Activated CD8-positive, alpha-beta memory T cell treated with anti-CD3 and anti-CD28 coated beads, Interleukin-2, amount 10 ng/mL, durations not matched to agents 7 days and 5 days (primary cell): ENCODE measurements at regions not wholly inside any gene's neighbourhood (a gene's known extent, or its start where the extent isn't known, plus 50 kb on each side); places are given as distances from the start of the nearest gene placed in this dataset.

Experiments used
- ATAC-seq: fragments of 150-1000 bp; cut with Tn5 transposase; one replicate; pipeline ENCODE4 v1.10.0; 2021; ENCODE audit warnings: moderate library complexity
- CTCF ChIA-PET: fragments of 350-600 bp; sonication (Branson Sonifier 250); formaldehyde crosslinking; loops from one replicate; lab custom pipeline; 2021; ENCODE audit warnings: antibody characterized with exemption; lab: Charles Lee
- DNase-seq: peaks from one replicate; pipeline ENCODE4 v3.0.0-alpha.2; 2020
- H3K27ac Mint-ChIP-seq: one replicate; pipeline ENCODE4 v1.8.0; 2021; ENCODE audit warnings: mild to moderate bottlenecking, mixed read lengths
- H3K27me3 Mint-ChIP-seq: one replicate; pipeline ENCODE4 v1.8.0; 2021; ENCODE audit warnings: mixed read lengths
- H3K36me3 Mint-ChIP-seq: one replicate; pipeline ENCODE4 v1.8.0; 2021; ENCODE audit warnings: mild to moderate bottlenecking, mixed read lengths
- H3K4me1 Mint-ChIP-seq: one replicate; pipeline ENCODE4 v1.8.0; 2021; ENCODE audit warnings: mixed read lengths
- H3K4me3 Mint-ChIP-seq: one replicate; pipeline ENCODE4 v1.8.0; 2021; ENCODE audit warnings: mild to moderate bottlenecking, moderate library complexity, mixed read lengths
- H3K9me3 Mint-ChIP-seq: one replicate; pipeline ENCODE4 v1.8.0; 2022; ENCODE audit warnings: low read depth, mixed read lengths

DNA sequence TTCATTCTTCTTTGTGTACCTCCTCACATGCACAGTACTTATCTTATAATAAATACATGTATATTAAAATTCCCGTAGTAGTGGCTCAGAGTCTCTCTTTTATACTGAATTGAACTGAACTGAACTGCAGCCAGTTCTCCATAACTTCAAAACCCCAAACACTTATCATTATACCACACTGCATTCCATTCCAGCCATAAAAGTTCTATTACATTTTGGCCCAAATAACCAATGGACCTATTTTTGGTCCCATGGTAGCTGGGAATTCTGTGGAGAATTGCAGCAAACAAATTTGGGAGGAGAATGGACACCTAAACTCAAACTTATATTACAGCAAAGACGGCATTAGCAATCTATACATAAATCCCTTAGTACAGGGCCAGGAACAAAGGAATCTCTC is 86.6 kb upstream of the C1orf87 start:
- H3K36me3 Mint-ChIP-seq = no peaks in the 10 kb centered on the region
- no peak overlapping the region for H3K4me3 Mint-ChIP-seq
- H3K9me3 Mint-ChIP-seq = no peaks in the 10 kb centered on the region
- no peak for ATAC-seq
- DNase-seq = no peak
- CTCF ChIA-PET = no interaction called here
- H3K4me1 Mint-ChIP-seq = no peaks in the 10 kb centered on the region
- H3K27ac Mint-ChIP-seq = no peak overlapping the region
- no peaks in the 10 kb centered on the region for H3K27me3 Mint-ChIP-seq

DNA sequence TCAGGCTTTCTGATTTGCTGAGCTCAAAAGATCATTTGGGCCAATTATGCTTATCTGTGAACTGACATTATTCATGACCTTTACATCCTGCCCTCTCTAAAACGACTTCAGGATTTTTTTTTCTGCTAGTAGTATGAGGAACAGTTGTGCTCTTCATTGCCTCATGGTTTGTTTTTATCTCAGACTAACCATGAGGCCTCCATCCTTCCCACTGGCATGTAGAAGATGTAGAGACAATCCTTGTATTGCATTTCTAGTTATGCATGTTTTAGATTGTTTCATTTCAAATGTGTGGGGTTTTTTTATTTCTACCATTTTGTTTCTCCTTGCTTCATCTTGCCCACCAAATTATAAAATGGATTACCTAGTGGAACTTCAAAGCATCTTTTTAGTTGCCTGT is 82.8 kb upstream of the C1orf87 start:
- DNase-seq = no peak
- H3K27ac Mint-ChIP-seq = no peak overlapping the region
- no peaks in the 10 kb centered on the region for H3K27me3 Mint-ChIP-seq
- H3K9me3 Mint-ChIP-seq = no peaks in the 10 kb centered on the region
- no peak for ATAC-seq
- no peaks in the 10 kb centered on the region for H3K36me3 Mint-ChIP-seq
- CTCF ChIA-PET = no interaction called here
- H3K4me3 Mint-ChIP-seq = no peak overlapping the region
- H3K4me1 Mint-ChIP-seq = no peaks in the 10 kb centered on the region

DNA sequence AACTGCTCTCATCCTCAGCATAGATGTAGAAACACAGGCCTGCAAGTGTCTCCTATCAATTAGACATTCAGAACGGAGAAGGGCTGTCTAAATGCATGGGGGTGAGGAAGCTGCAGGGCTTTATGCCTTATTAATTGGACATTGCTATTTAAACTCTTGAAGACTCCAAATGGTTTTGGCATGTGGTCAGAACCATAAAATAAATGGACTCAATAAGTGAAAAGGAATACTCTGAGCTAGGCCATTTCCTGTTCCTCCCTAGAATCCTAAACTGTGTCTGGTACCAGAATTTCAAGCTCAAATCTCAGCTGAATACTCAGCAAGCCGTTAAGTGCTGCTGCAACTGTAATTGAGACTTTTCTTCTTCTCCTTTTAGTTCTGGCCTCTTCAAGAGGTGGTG is 80.4 kb upstream of the C1orf87 start:
- H3K27ac Mint-ChIP-seq = no peak overlapping the region
- no peaks in the 10 kb centered on the region for H3K36me3 Mint-ChIP-seq

DNA sequence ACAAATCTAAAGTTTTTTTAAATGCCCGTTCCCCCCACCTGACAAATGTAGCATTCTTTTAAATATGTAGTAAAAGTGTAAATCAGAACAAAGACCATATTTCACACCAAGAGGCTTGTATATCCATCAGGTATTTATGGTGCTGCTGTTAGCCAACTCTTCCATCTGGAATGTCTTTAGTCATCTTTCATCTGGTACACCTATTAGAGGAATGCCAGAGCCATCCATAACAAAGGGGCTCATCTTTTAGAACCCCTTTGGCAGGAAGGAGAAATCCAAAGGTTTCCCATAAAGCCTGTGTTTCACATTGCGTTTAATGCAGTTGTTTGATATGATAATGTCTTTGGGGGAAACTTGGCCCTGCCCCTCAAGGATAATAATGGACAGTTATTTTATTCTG is 79.3 kb upstream of the C1orf87 start:
- Mint-ChIP-seq H3K4me1 (no peaks in the 10 kb centered on the region), H3K4me3 (no peak overlapping the region), H3K9me3 (no peaks in the 10 kb centered on the region), H3K27ac (no peak overlapping the region), H3K27me3 (peaks cover 4% of the 10 kb centered on the region), H3K36me3 (no peaks in the 10 kb centered on the region)
- no peak for ATAC-seq
- CTCF ChIA-PET = no interaction called here
- no peak for DNase-seq

More for the DNA sequence above, 80.4 kb upstream of the C1orf87 start:
- Mint-ChIP-seq H3K4me1 (no peaks in the 10 kb centered on the region), H3K27me3 (peaks cover 1% of the 10 kb centered on the region), H3K4me3 (no peak overlapping the region), H3K9me3 (no peaks in the 10 kb centered on the region)
- DNase-seq (no peak), ATAC-seq (no peak)
- CTCF ChIA-PET = no interaction called here

DNA sequence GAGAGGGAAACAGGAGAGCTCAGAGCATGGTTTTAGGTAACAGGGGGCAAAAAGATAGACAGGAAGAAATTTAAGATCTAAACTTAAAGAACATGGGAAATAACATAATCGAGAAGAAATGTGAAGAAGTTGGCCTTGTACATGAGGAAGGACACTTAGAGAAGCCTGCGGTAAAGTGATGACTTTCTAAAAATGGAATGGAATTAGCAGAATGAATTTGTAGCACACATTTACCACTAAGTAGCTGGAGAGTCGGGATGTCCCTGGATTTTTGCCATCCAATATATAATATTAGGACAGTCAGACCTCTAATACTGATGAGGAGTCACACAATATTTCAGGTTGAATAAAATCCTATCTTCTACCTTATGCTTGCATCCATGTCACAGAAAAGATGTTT is 77.7 kb upstream of the C1orf87 start:
- H3K4me3 Mint-ChIP-seq = no peak overlapping the region
- no peak for ATAC-seq
- CTCF ChIA-PET = no interaction called here

DNA sequence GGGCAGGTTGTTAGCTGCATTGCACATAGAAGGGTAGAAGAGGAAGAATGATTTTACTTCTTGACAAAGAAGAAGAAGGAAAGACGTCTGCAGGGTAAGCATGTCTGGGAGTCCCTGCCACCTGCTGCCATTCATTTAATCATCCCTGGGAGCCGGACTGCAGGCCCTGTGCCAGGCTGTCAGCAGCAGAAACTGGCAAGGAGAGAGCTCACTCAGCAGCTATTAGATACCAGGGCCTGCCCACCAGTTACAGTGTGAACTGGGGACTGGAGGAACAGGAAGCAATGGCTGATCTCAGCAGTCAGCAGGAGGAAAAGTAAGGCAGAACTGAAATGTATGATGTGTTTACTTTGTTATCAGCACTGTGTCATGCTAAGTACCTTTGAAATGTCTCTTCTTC is 75.7 kb upstream of the C1orf87 start:
- Mint-ChIP-seq H3K36me3 (no peaks in the 10 kb centered on the region), H3K9me3 (no peaks in the 10 kb centered on the region), H3K4me1 (no peaks in the 10 kb centered on the region), H3K4me3 (no peak overlapping the region), H3K27ac (no peak overlapping the region), H3K27me3 (peaks cover 4% of the 10 kb centered on the region)
- no peak for ATAC-seq
- no peak for DNase-seq
- CTCF ChIA-PET = no interaction called here

More for the DNA sequence above, 77.7 kb upstream of the C1orf87 start:
- H3K27ac Mint-ChIP-seq = no peak overlapping the region
- no peaks in the 10 kb centered on the region for H3K36me3 Mint-ChIP-seq
- DNase-seq = no peak
- no peaks in the 10 kb centered on the region for H3K4me1 Mint-ChIP-seq
- H3K9me3 Mint-ChIP-seq = no peaks in the 10 kb centered on the region
- H3K27me3 Mint-ChIP-seq = peaks cover 4% of the 10 kb centered on the region

DNA sequence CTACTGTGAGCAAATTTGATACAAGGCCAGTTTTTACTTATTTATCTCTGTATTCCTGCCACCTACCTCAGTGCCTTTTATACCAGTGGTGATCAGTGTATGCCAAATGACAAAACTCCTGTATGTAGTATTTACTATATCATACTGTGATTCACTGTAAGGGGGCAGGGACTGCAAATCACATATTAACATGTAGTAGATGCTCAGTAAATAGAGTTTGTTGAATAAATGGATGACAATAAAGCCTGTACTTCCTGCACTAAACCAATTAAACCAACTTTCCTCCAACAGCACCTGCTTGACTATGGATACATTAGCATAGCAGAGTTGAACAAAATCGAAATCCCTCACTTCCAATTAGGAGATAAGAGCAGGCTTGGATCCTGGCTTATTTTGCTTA is 73.3 kb upstream of the C1orf87 start:
- H3K9me3 Mint-ChIP-seq = no peaks in the 10 kb centered on the region
- no peak for DNase-seq
- H3K4me3 Mint-ChIP-seq = no peak overlapping the region
- no peak for ATAC-seq
- CTCF ChIA-PET = no interaction called here
- no peak overlapping the region for H3K27ac Mint-ChIP-seq
- H3K27me3 Mint-ChIP-seq = peaks cover 4% of the 10 kb centered on the region
- no peaks in the 10 kb centered on the region for H3K36me3 Mint-ChIP-seq
- H3K4me1 Mint-ChIP-seq = no peaks in the 10 kb centered on the region

DNA sequence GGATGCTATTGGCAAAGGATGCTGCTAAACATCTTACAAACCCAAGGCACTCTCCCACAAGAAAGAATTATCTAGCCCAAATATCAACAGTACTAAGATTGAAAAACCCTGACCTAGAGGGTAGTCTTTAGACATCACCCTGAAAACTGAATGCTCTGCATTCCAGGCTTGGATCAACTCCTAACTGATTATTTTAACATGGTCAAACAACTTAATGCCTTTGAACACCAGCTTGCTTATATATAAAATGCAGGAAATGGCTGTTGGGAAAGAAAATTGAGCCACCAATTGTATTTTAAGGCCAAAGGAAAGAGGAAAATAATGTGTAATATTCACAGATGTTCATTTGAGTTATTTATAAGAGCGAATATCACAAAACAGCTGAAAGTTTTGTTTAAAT is 72.2 kb upstream of the C1orf87 start:
- Mint-ChIP-seq H3K4me3 (no peak overlapping the region), H3K9me3 (no peaks in the 10 kb centered on the region), H3K36me3 (no peaks in the 10 kb centered on the region), H3K27me3 (peaks cover 4% of the 10 kb centered on the region), H3K27ac (no peak overlapping the region), H3K4me1 (no peaks in the 10 kb centered on the region)
- DNase-seq = no peak
- CTCF ChIA-PET = no interaction called here
- no peak for ATAC-seq

DNA sequence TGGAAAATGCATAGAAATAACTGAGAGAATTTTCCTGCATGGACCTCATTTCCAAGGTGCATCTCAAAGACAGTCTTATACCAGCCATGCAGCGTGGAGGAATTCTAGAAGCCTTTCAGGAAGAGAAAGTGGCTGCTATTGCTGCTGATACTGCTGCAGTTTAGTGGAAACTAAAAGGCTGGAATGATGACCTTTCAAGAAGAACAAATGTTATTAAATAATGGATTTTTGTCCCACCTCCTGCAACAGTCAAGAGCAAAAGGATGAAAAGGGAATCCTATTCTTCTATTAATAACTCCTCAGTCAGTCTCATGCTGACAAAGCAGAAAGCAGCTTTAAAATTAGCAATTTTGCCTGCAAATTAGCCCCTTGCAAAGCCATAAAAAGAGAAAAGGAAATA is 68.2 kb upstream of the C1orf87 start:
- H3K27ac Mint-ChIP-seq = no peak overlapping the region
- H3K4me3 Mint-ChIP-seq = no peak overlapping the region
- H3K4me1 Mint-ChIP-seq = no peaks in the 10 kb centered on the region
- H3K27me3 Mint-ChIP-seq = no peaks in the 10 kb centered on the region
- ATAC-seq (no peak), DNase-seq (no peak)
- CTCF ChIA-PET = no interaction called here
- H3K9me3 Mint-ChIP-seq = no peaks in the 10 kb centered on the region
- H3K36me3 Mint-ChIP-seq = no peaks in the 10 kb centered on the region

DNA sequence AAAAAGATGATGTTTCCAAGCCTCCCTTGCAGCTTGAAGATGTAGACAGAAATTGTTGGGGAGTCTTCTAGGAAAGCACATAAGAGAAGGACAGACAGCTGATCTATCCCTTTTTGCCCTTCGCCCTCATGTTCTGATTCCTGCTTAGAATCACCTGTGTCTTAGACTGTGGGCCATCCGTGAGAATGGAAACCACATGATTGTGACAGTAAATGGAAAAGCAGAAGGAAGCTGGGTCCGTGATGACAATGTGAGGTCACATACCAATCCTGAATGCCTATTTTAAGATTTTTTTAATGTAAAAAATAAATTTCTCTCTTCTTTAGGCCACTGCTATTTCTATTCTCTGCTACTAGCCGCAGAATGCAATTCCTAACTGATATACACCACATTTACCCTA is 67.7 kb upstream of the C1orf87 start:
- Mint-ChIP-seq H3K27ac (no peak overlapping the region), H3K27me3 (no peaks in the 10 kb centered on the region), H3K9me3 (no peaks in the 10 kb centered on the region), H3K36me3 (no peaks in the 10 kb centered on the region), H3K4me1 (no peaks in the 10 kb centered on the region), H3K4me3 (no peak overlapping the region)
- ATAC-seq = no peak
- no peak for DNase-seq
- CTCF ChIA-PET = no interaction called here

DNA sequence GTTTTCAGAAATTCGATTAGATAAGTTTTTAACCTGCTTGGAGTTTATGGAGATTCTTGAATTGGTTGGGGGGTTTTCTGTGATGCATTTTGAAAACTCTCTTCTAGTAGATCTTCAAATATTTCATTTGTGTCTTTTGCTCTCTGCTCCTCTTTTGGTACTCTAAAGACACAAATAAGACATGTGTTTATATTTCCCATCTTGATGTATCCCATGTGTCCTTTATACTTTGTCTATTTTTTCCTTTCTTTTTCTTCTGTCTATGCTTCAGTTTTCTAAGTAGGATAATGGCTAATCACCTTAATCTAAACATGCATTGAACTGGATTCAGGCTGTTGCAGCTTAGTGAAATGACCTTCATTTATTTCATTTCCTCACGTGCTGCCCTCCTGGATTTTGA is 63.8 kb upstream of the C1orf87 start:
- H3K4me3 Mint-ChIP-seq = no peak overlapping the region
- DNase-seq (no peak), ATAC-seq (no peak)
- H3K27ac Mint-ChIP-seq = no peak overlapping the region
- no peaks in the 10 kb centered on the region for H3K4me1 Mint-ChIP-seq
- no peaks in the 10 kb centered on the region for H3K36me3 Mint-ChIP-seq
- no peaks in the 10 kb centered on the region for H3K9me3 Mint-ChIP-seq
- CTCF ChIA-PET = no interaction called here
- no peaks in the 10 kb centered on the region for H3K27me3 Mint-ChIP-seq

DNA sequence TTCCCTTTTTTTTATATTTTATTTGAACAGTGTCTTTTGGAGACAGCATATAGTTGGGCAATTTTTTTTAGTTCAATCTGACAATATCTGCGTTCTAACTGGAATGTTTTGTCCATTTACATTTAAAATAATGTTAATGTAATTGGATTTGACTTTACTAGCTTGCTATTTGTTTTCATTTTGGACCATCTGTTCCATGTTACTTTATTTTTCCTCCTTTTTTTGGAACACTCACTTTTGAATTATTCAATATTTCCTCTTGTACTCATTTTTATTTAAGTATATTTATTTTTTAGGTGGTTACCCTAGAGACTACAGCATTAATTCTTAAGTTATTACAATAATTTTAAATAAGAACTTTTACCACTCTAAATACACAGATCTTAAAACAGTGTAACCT is 62.8 kb upstream of the C1orf87 start:
- ATAC-seq (no peak), DNase-seq (no peak)
- Mint-ChIP-seq H3K36me3 (no peaks in the 10 kb centered on the region), H3K9me3 (no peaks in the 10 kb centered on the region), H3K27me3 (no peaks in the 10 kb centered on the region), H3K4me3 (no peak overlapping the region), H3K27ac (no peak overlapping the region), H3K4me1 (no peaks in the 10 kb centered on the region)
- CTCF ChIA-PET = no interaction called here

DNA sequence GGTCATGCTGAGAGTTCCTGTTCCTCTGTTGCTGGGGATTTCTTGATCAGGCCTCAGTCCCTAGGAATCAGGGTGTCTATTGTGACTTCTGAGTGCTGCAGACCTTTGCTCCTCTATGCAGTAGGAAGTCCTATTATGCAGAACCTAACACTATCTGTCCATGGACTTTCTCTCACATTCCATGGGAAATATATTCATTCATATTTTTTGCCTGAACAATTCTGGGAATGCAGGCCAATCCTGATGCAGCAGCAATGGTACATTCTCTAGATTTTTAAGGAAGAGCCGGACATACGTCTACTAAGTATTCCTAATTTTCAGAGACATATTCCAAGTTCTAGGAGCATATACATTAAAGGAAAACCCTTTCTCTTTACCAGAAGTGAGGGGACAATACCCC is 61.1 kb upstream of the C1orf87 start:
- no peak overlapping the region for H3K27ac Mint-ChIP-seq
- DNase-seq = no peak
- CTCF ChIA-PET = no interaction called here
- H3K4me1 Mint-ChIP-seq = no peaks in the 10 kb centered on the region
- no peaks in the 10 kb centered on the region for H3K9me3 Mint-ChIP-seq
- no peaks in the 10 kb centered on the region for H3K27me3 Mint-ChIP-seq
- no peak for ATAC-seq
- no peak overlapping the region for H3K4me3 Mint-ChIP-seq
- no peaks in the 10 kb centered on the region for H3K36me3 Mint-ChIP-seq

DNA sequence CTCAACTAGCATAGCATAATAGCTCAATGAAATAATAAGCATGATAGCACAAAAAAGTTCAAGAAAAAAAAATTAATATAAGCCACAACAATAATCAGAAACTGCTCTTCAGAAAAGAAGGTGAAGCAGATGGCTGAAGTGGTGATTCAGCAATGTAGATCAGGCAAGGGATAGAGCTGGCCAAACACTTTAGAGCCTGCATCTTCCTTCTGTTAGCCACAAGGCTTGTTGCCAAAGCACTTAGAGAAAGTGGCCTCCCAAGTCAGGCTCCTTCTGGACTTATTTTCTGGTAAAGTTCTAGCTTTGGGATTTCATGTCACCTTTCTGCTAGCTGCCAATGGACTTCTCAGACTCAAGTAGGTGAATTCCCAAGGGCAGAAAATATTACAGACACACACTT is 60.3 kb upstream of the C1orf87 start:
- no peaks in the 10 kb centered on the region for H3K27me3 Mint-ChIP-seq
- no peaks in the 10 kb centered on the region for H3K36me3 Mint-ChIP-seq
- CTCF ChIA-PET = no interaction called here
- no peaks in the 10 kb centered on the region for H3K4me1 Mint-ChIP-seq
- DNase-seq = no peak
- no peak overlapping the region for H3K4me3 Mint-ChIP-seq
- no peak for ATAC-seq
- no peaks in the 10 kb centered on the region for H3K9me3 Mint-ChIP-seq
- H3K27ac Mint-ChIP-seq = no peak overlapping the region

DNA sequence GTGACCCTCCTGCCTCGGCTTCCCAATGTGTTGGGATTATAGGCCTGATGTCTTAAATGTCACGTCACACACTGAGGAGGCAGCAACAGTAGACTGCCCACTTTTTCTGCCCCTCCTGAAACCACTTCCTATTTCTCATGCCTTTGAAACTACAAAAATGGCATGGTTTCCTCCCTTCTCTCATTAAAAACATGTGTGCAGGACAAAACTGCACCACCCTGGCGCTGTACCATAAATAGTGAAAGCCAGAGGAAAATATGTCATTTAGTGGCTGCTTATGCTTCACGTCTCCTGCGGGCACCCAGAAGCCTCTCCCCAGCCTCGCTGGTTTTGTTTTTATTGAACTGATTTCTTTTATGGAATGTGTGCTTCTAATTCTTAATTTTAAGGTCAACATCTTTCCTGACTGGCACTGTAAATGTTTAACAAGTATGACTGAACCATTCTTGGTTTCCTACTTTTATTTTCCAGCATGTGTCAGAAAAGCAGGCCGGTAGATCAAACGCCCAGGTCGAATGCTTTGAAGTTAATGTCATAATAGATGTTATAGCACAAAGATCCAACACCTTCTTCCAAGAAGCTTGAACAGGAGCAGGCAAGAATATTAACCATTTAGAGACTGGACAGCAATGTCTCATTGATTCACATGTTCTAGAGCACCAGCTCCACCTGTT is 59.6 kb upstream of the C1orf87 start:
- no peak overlapping the region for H3K27ac Mint-ChIP-seq
- H3K36me3 Mint-ChIP-seq = no peaks in the 10 kb centered on the region
- CTCF ChIA-PET = no interaction called here
- H3K4me3 Mint-ChIP-seq = no peak overlapping the region
- H3K9me3 Mint-ChIP-seq = no peaks in the 10 kb centered on the region
- H3K4me1 Mint-ChIP-seq = no peaks in the 10 kb centered on the region
- no peaks in the 10 kb centered on the region for H3K27me3 Mint-ChIP-seq
- DNase-seq (no peak), ATAC-seq (no peak)
